Inflammatory macrophage treated with lipopolysaccharide for 4 hours (primary cell): ENCODE measurements at regions not wholly inside any gene's neighbourhood (a gene's known extent, or its start where the extent isn't known, plus 50 kb on each side); places are given as distances from the start of the nearest gene placed in this dataset.

Experiments used
- DNase-seq: peaks from one replicate; pipeline ENCODE4 v3.0.0-alpha.2; 2020

GRCh38 chr16:17847234-17847795 is 376.6 kb upstream of the XYLT1 start:
- no peak for DNase-seq

DNA sequence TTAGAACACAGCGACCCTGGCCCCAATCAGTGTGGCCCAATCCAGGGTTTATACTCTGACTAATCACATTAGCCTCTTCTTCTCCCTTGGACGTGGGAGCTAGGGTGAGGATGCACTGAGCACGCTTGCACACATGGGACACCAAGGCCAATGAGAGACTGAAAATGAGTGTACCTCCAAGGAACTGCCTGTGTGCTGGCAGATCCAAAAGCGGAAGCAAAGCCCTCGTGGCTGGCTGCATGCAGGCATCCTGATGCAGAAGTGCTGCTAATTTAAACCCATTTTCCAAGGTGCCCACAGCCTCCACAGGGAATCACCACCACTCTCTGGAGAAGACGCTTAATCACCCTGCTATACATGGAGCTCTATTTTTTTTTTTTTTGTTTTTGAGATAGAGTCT is 375.3 kb upstream of the XYLT1 start:
- no peak for DNase-seq

GRCh38 chr16:17845031-17845430 is 374.3 kb upstream of the XYLT1 start:
- no peak for DNase-seq

- no peak for DNase-seq
Measured at GRCh38 chr16:17843905-17844304, 373.1 kb upstream of the XYLT1 start.

DNA sequence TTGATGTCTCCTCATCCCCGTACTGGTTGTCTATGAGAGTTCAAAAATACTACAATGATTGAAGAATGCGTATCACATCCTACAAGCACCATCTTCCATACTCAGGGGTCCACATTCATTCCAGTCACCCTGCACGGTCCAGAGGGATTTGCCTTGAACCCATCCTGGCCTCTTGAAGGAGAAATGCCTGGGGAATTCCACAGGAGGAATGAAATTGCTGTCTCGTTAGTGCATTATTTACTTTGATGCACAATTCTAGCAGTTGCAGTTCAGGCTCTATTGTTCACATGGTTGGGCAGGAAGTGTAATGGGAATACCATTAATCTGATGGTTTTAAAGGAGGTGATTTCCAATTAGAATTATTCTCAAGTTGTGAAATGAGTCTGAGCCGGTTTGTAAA is 369.1 kb upstream of the XYLT1 start:
- no peak for DNase-seq

- no peak for DNase-seq
Measured at GRCh38 chr16:17839272-17839671, 368.5 kb upstream of the XYLT1 start.

GRCh38 chr16:17836868-17837602 is 366.3 kb upstream of the XYLT1 start:
- DNase-seq: no peak

DNA sequence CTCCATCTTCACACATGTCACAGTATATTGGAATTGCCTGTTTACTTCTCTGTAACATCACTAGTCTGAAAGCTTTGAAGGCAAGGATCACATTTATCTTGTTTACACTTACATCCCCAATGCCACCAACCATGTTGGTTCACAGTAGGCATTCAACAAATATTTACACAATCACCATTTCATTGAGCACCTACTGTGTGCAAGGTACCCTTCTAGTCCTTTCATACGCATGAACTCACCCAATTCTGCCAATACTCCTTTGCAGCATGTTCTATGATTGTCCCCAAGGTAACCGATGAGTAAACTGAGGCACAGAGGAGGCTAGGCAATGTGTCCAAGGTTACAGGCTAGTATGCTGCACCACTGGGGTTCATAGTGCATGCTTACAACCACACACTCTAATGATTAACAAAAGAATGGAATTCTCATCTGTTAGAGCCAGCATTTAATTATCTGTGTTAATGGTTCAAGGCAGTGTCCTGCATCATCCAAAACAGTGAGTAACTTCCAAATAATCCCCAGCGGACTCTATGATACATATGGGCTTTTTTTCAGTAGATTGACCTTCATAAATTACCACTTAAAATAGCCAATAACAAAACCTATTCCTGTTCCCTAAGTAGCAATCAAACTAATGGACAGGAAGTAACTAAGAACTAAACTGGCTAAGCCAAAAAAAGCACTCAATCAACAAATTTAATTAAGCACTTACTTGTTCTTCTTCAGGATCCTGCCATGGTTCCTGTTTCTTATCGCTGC is 364.5 kb upstream of the XYLT1 start:
- no peak for DNase-seq

DNA sequence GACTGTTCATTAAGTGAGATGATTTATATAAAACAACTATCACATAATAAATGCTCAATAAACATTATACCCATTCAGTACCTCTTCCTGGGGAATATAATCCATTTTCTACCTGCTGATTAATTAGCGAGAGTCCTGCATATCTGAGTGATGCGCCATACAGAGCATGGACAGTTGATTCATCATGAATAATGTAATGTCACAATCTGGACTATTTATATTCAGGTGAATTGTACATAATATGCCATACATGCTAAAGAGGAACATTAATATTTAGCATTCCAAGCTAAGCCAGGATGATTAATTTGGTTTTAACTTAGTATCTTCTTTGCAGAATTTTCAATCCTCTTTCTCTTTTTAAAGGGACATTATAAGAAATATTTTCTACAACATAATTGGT is 362.0 kb upstream of the XYLT1 start:
- no peak for DNase-seq

- no peak for DNase-seq
Measured at GRCh38 chr16:17831330-17831729, 360.6 kb upstream of the XYLT1 start.

DNA sequence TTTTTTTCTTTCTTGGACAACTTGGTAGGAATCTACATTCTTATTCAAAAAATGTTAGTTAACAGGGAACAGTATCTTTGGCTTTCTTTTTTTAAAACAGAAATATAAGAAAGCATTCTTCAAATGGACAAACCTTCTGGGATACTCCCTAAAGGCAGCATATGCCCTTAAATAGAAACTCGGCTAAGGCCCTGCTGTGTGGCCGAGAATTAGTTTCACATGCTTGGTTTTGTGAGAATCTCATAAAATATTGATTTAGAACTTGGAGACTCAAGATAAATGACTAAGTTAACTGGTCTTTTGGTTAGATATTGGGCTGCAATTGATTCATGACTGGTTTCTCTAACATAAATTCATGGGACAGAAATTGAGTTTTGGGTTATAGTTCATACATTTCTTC is 359.9 kb upstream of the XYLT1 start:
- no peak for DNase-seq

DNA sequence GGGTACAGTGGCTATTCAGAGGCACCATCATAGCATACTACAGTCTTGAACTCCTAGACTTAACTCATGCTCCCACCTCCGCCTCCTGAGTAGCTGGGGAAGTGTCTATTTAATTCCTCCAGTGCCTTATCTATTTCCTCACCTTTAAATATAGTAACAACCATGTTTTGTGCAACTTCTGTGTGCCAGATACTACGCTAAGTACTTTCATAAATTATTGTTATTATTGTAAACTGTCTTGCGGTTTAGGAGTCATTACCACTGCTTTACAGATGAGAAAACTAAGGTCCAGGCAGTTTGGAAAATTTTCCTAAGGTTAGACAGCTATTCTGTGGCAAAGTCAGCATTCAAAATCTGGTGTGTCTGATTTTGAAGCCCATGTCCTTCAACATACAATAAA is 359.1 kb upstream of the XYLT1 start:
- no peak for DNase-seq

DNA sequence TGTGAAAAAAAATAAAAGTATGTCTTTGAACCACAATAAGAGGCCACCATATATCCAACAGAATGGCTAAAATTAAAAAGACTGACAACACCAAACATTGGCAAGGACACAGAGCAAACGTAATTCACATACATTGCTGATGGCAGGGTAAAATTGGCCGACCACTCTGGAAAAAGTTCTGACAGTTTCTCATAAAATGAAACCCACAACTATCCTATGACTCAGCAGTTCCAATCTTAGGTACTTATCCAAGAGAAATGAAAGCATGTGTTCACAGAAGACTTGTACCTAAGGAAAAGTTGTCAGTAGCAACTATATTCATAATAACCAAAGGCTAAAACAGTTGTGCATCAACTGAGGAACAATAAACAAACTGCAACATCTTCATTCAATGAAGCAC is 357.3 kb upstream of the XYLT1 start:
- no peak for DNase-seq

GRCh38 chr16:17827313-17827712 is 356.6 kb upstream of the XYLT1 start:
- DNase-seq: no peak

GRCh38 chr16:17817943-17818342 is 347.2 kb upstream of the XYLT1 start:
- no peak for DNase-seq

DNA sequence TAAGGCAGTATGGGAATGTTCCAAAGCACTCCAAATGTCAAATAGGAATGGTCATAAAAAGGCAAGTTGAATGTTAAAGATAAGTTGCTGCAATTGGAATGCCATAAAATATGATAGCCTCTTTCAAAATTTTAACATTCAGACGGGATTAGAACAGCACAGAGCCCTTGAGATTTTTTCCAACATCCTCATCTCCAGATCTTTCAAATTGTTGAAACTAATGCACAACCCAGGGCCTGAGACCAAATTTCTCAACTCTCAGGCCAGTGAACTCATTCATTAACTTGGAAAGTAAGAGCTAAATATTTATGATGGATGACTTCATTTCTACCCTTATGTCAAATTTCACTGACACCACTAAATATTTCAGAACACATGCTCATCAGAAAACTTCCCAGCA is 346.5 kb upstream of the XYLT1 start:
- no peak for DNase-seq

GRCh38 chr16:17812771-17813170 is 342.0 kb upstream of the XYLT1 start:
- DNase-seq: no peak

DNA sequence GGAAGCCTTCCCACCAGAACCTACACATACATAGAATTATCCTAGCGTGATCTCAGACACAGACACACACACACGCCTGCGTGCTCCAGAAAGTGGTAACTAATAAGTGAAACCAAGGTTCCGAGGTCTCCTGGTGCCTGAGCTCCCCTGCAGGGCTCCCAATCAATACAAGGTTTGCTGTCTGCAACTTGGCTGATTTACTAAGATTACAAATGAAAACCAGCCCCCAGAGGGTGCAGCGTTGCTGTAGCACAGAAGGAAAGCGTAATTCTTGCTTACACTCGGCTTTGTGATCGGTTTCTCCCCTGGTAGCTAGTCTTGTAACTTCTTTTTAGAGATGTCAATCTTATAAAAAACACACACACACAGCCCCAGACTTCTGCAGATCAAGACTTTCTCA is 334.1 kb upstream of the XYLT1 start:
- no peak for DNase-seq

- no peak for DNase-seq
Measured at GRCh38 chr16:17803625-17804410, 333.1 kb upstream of the XYLT1 start.

- DNase-seq: no peak
Measured at GRCh38 chr16:17802571-17802970, 331.8 kb upstream of the XYLT1 start.

- DNase-seq: no peak
Measured at GRCh38 chr16:17801068-17801467, 330.3 kb upstream of the XYLT1 start.

GRCh38 chr16:17798716-17799115 is 328.0 kb upstream of the XYLT1 start:
- DNase-seq: no peak

DNA sequence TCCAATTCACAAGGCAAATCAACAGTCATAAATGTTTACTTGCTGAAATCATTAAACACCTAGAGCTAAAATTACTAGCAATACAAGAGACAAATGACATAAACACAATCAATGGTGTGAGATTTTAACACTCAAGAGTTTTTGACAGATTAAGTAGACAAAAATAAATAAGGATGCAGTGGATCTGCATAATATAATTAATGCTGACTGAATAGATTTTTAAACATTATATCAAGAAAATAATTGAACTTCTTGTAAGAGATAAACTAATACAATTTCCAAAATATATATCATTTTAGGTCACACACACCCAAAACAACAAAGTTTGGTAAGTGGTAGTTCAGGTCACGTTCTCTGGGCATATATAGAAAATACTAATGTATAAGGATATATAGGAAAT is 322.6 kb upstream of the XYLT1 start:
- DNase-seq: no peak

- no peak for DNase-seq
Measured at GRCh38 chr16:17784073-17784472, 313.3 kb upstream of the XYLT1 start.
